C4-2B (cell line): ENCODE measurements at regions not wholly inside any gene's neighbourhood (a gene's known extent, or its start where the extent isn't known, plus 50 kb on each side); places are given as distances from the start of the nearest gene placed in this dataset.

ENCODE experiments used
- H3K27ac ChIP-seq: fragments of 450-650 bp; 2 replicates; pipeline ENCODE4 v1.5.1; 2017
- CTCF ChIP-seq: fragments of 450-650 bp; conservative IDR thresholded peaks from 2 replicates; pipeline ENCODE4 v1.5.1; 2017; ENCODE audit warnings: mild to moderate bottlenecking
- ZFX ChIP-seq: fragments of 450-650 bp; IDR thresholded peaks from 2 replicates; pipeline ENCODE4 v1.6.1; 2017

DNA sequence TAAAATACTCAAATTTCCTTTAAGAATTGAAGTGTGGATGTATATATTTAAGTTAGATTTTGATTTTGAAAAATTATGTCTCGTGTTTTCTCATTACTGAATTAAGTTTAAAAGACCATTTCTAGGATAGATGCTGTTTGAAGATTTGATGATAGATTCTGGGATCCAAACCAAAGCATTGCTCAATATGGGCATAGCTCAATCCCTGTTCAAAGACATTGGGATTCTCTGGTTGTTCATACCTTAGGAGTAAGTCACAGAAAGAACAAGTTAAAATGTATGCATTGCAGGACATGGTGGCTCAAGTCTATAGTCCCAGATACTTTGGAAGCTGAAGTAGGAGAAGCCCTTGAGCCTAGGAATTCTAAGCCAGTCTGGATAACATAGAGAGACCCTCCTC, 622.3 kb downstream of the ADCYAP1 start:
- no peak for TF ChIP-seq CTCF
- no peak for TF ChIP-seq ZFX
- H3K27ac ChIP-seq: no peak overlapping the region

GRCh38 chr18:1527805-1528204, 623.1 kb downstream of the ADCYAP1 start:
- TF ChIP-seq CTCF: no peak
- no peak for TF ChIP-seq ZFX
- no peak overlapping the region for H3K27ac ChIP-seq

GRCh38 chr18:1528447-1528846, 623.8 kb downstream of the ADCYAP1 start:
- TF ChIP-seq ZFX: no peak
- TF ChIP-seq CTCF: no peak
- H3K27ac ChIP-seq: no peak overlapping the region

DNA sequence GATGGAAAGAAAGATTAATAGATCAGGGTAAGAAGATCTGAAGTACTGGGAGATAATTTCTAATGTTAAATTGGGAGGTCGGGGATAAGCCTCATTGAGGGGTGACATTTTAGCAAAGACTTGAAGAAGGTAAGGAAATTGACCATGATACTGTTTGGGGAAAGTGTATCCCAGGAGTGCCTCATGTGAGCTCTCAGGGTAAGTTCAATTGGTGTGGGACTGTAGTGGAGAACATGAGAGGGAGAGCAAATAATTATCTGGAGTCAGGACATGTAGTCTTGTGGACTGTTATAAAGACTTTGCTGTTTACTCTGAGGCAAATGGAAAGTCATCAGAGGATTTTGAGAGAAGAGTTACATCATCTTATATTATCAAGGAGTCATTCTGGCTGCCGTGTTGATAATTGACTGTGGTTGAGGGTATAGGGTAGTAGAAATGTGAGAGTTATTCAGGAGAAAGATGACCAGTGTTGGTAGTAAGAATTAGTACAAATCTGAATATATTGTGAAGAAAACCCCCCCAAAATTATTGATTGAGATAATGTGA, 624.4 kb downstream of the ADCYAP1 start:
- no peak overlapping the region for H3K27ac ChIP-seq
- no peak for TF ChIP-seq ZFX
- no peak for TF ChIP-seq CTCF

GRCh38 chr18:1530650-1531049, 626.0 kb downstream of the ADCYAP1 start:
- TF ChIP-seq ZFX (no peak), CTCF (no peak)
- no peak overlapping the region for H3K27ac ChIP-seq

DNA sequence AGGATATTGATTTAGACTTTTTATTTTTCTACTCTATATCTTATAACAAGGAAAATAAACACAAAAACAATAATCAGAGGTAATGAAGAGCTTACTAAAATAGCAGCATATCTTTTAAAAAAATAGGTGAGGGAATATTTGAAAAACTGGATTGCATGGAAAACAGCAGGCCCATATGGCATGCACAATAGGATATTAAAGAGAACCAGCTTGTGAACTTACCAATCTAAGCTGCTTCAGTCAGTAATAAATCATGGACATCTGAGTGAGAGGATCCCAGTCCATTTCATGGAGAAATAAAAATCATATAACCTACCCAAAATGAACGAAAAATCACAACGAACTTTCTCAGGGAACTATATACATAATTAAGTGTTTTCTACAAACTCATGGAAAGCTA, 634.6 kb downstream of the ADCYAP1 start:
- no peak overlapping the region for H3K27ac ChIP-seq
- TF ChIP-seq CTCF (no peak), ZFX (no peak)

GRCh38 chr18:1541478-1541877, 636.8 kb downstream of the ADCYAP1 start:
- TF ChIP-seq ZFX: no peak
- TF ChIP-seq CTCF: no peak
- no peak overlapping the region for H3K27ac ChIP-seq
